ENCODE measurements at regions not wholly inside any gene's neighbourhood (a gene's known extent, or its start where the extent isn't known, plus 50 kb on each side); places are given as distances from the start of the nearest gene placed in this dataset.

DNA sequence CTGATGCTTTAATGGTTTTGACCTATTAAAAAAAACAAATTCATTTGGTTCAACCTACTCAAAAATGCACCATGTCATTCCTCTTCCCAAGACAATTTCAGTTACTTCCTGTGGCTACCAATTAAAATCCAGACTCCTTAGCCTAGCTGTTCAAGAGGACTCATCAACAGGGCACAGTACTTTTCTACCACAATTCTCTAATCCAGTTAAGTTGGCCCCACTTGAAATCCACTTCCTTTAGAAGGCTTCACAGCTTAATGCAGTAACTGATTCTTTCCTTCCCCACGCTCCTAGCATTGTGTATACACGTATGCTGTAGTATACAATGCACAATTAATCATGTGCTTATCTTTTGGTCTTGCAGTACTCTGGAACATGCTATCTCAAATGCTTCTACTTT lies 129.8 kb downstream of the UGT8 start:
- DNase-seq: no peak

DNA sequence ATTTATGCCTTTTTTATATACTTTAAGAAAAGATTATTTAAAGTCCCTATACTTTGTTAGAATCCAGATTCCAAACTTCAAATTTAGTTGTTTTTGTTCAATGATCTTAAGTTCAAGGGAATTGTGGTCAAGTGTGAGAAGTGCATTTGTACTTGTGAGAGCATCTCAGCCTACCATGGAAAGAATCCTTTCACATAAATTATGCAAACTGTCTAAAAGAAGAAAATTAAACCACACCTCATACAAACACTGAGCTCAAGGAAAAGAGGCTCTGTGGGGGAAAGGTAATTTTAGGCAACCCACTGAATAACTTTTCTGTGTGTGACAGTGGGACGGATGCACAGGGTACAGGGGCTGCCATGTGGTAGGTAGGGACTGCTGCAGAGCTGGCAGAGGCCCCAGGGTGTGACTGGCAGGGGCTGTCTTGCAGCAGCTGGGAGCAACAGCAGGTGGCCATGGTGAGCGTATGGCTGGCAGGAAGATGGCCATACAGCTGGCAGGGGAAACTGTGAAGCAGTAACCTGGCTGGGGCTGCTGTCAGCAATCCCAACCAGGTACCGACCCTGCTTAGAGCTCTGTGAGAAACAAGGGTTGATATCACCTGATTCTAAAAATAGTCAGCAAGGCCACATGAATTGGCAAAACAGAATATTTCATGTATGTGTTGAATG lies 130.6 kb downstream of the UGT8 start:
- no peak for DNase-seq

DNA sequence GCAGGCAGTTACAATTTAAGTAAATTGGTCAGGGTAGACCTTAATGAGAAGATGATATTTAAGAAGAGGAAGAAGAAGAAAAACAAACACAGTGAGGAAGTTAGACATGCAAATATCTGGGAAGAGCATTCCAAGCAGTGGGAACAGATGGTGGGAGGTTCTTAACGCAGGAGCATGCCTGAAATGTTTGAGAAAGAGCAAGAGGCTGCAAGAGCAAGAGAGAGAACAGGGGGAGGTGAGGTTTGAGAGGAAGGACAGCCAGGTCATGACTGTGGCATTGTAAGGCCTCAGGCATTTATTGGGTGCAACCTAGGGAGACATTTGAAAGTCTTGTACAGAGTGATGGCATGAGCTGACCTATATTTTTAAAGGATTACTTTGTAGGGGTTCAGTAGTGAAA lies 136.0 kb downstream of the UGT8 start:
- DNase-seq: peak; percentile 82

DNA sequence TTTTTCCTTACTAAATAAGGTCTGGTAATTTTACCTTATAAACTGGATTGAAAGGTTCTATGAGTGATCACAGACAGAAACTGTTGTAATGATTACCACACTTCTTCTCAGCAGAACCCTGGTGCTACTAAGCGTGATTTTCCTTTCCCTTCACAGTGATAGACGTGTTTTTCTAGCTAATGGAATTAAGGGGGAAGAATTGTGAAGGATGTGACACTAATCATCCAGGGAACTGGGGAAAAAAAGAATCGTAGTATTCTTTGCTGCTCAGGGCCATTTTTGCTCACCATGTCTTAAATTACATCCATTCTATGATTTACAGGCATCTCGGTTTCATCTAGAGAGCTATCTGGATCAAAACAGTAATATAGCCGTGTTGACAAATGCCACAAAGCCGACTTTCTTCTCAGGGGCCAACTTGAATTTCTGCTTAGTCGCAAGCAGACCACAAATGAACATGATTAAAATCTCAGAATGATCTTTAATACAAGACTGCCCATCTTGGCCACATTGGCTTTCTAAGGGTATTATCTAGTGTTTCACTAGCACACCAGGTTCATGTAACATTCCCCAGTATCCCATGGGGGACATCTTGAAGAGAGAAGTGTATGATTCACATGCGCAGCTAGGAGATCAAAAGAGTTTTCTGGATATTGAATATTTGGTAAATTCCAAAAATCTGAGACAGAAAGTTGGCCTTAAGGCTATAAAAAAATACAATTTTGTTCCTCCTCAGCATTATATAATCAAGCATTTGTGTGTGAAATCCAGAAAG lies 154.0 kb downstream of the UGT8 start:
- no peak for DNase-seq

DNA sequence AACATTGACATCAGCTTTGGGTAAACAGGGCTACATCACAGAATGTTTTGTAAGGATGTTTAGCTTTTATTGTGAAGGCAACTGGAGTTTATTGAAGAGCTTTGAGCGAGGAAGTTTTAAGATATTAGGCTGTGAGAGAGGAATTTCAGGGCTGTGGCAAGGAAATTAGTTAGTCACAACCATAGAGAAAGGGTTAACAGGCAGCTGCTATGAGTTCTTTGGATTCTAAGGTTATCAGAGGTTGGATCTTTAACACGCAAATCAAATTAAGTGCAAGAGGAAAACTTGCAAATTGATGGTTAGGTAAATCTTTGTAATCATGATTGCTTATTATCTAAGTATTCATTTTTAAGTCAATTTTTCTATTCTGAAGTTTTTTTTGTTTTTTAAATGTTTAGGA lies 156.0 kb downstream of the UGT8 start:
- no peak for DNase-seq

DNA sequence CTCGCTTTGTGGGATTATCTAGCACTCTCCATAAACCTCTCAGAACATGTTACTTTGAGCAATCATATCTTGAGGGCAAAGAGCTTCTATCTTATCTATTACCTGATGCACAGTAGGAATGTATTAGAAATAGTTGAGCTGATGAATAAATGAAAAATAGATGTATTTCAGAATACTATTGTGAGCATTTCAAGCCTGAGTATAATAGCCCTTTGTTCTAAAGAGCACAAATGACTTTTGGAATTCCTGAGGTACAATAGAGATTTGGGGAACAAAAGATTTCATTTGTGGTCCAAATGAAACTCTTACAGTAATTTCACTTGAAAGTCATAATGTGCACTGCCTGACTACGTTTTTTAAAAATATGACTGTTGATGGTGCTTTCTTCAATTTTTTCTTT lies 159.5 kb downstream of the UGT8 start:
- DNase-seq: no peak

DNA sequence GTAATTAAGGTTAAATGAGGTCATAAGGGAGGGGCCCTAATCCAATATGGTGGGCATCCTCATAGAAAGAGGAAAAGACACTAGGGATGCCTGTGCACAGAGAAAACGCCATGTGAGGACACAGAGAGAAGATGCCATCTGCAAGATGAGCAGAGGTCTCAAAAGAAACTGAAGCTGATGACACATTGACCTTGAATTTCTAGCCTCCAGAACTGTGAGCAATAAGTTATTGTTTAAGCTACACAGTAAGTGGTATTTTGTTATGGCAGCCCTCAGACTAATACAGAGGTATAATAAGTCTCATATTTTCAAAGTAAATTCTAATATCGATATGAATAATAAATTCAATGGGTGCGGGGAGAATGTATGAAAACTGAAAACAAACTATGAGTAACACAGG lies 169.9 kb downstream of the UGT8 start:
- no peak for DNase-seq

DNA sequence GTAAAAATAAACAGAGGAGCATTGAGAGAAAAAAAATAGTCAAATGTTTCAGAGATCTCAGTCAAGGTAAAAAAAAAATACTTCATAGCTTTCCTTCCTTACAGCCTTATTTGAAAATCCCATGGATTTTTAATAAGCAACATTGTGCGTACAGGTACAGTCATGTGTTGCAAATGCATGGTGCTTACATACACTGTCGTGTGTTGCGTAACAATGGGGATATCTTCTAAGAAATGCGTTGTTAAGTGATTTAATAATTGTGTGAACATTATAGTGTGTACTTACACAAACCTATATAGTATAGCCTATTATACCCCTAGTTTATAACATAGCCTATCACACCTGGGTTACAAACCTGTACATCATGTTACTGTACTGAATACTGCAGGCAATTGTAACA lies 172.0 kb downstream of the UGT8 start:
- no peak for DNase-seq

DNA sequence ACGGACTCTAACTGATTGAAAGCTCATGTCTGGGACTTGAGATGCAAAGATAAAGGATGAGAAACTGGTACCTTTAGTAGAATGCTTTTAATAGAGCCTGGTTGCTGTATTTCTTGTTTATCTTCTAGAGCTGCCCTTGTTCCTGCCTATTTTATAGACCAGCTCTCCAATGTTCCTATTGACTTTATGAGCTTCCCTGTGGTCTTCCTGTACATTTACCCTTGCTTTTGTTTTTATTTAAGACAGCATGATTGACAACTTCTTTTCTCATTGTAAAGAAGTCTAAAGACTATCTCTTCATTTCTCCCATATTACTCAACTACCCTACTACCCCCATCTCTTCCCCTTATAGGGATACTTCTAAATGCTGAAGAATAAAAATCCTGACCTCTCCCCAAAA lies 174.7 kb downstream of the UGT8 start:
- no peak for DNase-seq

Data from islet precursor cell (in vitro differentiated cells).